EH (cell line): ENCODE measurements at regions not wholly inside any gene's neighbourhood (a gene's known extent, or its start where the extent isn't known, plus 50 kb on each side); places are given as distances from the start of the nearest gene placed in this dataset.

Source experiments
- DNase-seq: peaks from one replicate; pipeline ENCODE4 v3.0.0-alpha.2; 2015; ENCODE audit warnings: low read depth

DNA sequence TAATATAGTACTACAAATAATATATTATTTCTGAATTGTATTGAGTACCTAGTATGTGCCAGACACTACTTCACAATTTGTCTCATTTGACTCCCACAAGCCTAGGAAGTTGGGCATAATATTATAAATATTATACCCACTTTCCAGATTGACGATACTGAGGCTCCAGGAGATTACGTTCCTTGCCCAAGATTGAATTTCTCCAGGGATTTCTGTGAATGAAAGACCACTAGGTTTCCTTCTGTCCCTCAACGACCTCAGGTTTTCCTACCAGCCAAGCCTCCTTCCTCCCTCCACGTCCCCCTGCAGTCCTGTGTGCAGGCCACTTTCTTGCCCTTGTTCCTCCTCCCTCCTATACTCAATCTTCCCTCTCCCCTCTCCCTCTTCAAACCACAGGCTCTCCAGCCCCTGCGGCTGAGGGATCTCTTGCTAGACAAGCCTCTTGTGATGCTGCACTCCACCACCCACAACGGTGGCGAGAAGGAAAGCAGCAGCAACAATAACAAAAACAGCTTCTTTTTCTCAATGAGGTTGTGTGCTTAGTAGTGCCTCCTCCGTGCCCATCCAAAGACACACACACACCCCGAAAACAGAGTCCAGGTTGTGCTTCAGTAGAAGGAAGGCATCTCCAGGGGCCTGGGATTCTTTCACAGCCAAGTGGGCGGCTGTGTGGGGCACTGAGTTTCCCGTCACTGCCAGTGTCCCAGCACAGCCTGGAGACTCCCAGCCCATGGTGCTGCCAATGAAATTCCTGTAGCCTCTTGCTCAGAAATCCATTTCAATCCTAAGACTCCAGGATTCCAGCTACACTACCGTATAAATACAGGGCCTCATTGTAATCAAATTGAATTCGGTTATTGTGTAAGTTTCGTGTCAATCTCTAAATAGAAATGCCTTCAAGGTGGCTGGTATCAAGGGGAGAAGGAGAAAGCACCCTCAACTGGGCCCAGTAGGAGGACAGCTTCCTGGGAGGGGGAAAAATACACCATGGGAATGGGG is 94.4 kb downstream of the NCR2 start:
- no peak for DNase-seq

DNA sequence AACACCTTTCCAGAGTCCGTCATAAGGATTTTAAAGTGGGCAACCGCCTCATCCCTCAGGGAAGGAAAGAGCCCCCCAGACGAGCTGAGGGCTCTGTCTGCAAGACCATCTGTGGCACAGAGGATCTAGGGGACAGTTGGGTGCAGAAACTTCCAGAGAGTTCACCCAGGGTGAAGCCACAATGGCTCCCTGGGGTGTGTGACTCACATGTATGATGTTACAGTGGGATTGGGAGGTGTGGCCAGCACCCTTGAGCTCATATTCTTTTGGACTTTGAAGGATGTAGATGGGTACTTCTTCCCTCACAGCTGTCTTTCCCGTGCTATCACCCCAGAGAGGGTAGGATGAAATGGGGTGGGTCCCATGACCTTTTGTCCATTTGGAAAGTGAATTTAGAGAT is 95.5 kb downstream of the NCR2 start:
- peak; percentile 91 for DNase-seq

DNA sequence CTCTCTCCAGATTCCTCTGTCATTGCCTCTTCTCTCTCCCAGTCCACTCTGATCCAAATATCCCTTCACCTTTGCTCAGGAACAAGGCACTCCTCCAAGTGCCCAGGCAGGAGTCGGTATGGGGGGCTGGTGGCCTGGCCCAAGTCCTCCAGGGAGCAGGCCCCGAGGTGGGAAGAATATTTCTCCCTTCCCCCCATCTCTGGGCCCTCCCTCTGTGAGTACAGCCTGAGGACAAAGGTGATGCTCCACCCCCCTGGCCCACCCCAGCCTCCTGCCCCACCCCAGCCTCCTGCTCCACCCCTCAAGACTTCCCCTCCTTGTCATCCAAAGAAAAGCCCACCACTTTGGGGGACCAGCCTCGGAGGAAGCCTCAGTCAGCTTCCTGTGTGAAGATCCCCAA is 96.9 kb downstream of the NCR2 start:
- DNase-seq: no peak

DNA sequence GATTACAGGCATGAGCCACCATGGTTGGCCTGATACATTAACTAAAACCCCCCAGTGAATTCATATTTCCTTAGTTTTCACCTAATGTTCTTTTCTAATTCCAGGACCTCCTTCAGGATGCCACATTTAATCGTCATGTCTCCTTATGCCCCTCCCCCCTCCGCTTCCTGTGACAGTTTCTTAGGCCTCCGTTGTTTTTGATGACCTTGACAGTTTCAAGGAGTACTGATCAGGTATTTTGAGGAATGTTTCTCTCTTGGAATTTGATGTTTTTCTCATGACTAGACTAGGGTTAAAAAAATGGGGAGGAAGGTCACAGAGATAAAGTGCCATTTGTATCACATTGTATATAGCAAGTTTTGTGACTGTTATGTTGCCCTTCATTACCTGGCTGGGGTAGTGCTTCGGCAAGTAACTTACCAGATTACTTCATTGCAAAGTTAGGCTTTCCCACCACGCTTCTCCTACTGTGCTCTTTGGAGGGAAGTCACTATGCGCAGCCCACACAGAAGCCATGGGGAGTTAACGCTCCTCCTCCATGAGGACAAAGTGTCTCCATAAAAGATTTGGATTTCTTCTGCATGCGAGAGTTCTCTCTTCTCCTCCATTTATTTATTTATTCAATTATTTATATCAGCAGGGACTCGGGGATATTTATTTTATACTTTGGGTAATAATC is 99.5 kb downstream of the NCR2 start:
- DNase-seq: no peak

DNA sequence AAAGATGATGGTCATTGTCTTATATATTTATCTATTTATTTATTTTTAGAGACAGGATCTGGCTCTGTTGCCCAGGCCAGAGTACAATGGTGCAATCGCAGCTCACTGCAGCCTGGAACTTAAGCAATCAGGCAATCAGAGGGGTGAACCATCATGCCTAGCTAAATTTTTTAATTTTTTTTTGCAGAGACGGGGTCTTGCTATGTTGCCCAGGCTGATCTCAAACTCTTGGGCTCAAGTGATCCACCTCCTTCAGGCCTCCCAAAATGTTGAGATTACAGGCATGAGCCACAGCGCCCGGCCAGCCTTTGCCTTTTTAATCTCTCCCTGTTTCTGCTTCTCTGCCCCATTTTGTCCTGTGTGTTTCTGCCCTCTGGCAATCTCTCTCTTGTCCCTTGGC is 102.2 kb downstream of the NCR2 start:
- no peak for DNase-seq

DNA sequence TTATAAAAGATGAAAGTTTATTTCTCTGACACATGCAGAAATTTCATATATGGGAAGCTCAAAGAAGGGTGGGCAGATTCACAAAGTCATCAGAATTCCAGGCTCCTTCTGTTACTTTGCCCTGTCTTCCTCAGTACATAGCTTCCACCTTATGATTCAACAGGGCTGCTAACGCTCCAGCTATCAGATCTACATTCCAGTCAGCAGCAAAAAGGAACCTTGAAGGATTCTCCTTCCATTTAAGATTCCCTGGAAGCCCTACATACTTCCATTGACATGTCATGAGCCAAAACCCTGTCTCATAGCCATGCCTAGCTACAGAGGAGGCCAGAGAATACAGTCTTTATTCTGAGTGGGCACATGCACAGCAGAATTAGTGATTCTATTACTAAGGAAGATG is 103.3 kb downstream of the NCR2 start:
- no peak for DNase-seq

DNA sequence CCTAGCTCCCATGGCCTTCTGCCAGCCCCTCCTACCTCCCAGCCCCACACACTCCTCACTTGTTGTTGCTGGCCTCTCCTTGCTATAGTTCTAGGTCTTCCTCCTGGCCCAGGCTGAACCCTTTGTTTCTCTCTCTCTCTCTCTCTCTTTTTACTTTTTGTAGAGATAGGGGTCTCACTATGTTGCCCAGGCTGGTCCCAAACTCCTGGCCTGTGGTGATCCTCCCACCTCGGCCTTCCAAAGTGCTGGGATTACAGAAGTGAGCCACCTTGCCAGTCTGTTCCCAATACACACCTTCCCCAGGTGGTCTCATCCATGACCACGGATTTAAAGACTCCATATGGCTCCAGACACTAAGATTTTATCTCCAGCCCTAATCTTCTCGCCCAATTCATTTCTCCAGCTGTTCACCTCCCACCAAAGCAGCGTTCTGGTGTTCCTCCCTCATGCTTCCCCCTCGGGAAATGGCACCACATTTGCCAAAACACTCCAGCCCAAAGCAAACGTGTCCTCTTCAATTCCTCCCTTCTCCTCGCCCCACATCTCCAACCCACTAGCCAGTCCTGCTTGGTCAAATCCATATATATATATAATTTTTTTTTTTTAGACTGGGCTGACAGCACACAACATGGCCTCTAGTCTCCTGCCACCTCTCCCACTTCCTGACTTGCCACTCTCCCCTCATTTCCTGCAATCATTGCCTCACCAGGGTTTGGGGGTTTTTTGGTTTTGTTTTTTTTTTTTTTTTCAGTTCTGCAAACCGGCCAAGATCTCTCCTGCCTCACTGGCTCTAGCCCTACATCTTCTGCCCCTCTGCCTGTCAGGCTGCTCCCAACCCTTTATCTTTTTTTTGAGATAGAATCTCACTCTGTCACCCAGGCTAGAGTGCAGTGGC is 104.4 kb downstream of the NCR2 start:
- DNase-seq: no peak

DNA sequence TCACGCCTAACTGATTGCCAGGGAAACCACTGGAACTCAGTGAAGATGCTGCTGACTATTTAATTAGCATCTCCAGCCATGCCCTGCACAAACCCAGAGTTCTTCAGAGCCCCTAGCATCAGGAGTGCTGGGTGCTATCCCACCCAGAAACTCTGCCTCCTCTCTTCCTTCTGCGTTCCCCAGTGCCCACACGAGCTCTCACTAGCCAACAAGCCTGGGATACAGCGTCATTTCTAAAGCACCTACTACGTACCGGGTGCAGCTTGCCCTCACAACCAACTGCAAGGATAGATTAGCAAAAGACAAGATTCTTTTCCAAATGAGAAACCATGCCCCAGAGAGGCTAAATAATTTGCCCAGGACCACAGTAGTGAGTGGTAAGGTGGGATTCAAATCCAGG is 105.2 kb upstream of the FOXP4 start:
- no peak for DNase-seq

DNA sequence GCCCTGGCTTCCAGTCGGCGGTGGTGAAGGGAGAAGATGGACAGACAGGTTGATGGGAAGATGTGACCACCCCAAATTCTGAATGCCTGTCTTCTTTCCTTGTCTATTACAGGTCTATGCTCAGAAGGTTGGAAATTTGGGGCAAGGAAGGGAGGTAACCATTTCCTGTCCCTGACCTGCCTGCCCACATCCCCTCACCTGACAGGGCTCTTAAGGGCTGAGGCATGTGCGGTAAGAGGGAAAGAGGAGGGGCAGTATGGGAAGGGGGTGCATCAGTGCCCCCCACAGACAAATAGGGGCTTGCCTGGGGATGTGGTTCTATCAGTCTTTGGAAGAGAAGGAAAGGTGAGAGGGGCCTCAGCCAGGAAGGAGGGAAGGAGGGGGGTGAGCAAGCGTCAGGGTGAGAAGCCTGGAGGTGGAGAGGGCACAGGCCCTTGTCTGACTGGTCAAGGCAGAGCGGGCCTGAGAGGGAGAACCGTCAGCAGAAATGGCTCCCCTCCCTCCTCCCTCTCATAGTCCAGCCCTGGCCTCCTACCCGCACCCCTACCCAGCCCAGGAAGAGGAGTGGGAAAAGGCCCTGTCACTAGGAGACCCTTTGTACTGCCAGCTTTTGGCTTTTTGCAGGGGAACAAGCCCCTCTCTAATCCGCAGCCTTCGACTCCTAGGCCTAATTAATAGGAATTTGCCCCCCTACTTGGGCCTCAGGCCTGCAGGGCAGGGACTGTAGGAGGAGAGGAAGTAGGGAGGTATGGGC is 104.4 kb upstream of the FOXP4 start:
- no peak for DNase-seq

DNA sequence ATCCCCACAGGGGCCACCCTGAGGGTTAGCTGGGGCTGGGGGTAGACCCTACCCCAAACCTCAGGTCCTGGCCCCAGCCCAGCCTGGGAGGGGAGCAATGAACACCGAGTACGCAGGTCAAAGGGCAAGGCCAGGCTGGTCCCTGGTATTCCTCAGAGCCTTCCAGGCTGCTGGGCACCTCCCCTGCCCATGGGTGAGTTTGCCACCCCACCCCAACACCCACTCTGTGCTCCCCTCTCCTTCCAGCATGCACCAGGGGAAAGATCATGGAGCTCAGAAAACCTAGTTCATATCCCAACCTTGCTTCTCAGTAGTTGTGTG is 103.9 kb upstream of the FOXP4 start:
- DNase-seq: no peak

DNA sequence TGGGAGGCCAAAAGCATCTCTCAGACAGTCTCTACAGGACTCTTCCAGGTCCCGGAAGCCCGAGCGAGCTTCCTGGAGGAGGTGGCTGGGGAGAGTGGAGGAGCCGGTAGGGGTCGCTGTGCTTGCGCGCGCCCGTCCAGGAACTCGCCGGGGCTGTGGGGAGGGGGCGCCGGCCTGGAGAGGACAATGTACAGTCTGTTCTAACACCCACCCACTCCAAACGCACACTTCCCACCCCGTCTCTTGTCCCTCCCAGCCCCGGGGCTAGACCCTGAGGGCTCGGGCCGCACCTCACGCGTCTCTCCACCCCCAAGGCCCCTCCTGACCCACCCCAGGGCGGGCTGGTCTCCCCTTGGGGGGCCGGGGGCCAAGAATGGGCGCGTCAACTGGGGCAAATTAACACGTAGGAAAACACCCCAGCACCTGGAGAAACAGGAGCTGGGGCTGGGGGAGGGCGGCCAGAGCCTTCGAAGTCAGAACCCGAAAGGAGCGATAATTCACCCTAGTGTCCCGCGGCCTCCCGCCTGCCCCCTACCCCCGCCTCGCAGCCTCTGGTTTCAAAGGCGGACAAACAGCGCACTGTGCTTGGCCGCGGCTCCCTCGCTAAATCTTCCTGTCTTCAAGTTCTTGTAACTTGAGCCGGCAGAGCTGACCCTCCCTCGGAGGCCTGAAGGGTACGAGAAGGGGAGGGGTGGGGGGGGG is 103.2 kb upstream of the FOXP4 start:
- DNase-seq: peak; percentile 31

DNA sequence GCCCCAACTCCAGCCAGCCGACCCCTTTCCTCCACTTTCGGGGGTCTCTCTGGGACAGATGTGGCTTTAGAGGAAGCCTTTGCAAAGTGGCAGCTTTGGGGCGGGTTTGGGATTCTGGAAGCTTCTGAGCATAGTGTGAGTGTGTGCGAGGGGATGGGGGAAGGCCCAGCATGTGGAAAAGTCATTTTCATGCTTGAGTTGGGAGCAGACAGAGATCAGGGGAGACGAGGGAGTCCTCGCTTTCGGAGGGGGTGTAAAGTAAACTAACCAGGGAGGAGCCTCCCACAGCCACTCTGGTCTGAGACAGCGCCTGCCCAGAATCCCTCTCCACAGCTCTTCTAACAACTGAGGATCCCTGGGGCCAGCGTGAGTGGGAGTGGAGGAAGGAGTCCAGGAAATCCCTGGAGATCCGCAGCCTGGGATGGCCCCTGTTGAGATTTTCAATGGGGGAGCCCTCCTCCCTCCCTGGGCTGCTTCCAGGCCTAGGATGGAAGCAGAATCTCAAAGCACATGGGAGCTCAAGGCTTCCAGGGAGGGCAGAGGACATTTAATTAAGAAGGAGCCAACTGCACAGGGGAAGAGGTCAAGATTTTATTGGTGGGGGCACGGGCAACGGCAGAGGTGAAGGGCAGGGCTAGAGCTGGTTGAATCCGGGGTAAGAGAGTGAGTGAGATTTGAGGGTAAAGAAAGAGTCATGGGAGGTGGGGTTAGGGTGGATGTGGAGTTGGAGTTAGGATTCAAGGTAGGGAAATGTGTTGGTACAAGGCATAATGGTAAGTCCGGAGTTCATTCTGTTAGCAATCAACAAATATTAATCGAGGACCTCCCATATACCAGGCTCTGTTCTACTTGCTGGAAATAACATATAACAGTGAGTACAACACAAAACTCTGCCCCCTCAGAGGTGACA is 102.3 kb upstream of the FOXP4 start:
- no peak for DNase-seq

DNA sequence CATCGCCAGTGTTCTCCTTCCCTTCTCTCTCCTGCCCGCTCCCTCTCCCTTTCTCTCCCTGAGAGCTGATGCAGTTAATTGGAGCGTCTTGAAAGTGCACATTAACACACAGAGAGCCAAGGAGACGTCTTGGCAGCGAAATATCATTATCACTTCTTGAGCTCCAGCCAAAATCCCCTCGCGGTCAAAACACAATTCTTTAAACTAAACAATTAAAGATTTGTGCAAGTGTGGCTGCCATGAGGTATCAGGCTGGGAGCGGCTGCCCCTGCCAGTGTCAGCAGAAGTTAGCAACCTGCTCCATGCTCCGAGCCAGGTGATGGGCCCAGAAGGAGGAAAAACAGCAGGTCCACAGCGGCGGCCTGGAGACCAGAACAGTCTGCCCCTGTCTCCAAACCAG is 100.9 kb upstream of the FOXP4 start:
- DNase-seq: no peak

DNA sequence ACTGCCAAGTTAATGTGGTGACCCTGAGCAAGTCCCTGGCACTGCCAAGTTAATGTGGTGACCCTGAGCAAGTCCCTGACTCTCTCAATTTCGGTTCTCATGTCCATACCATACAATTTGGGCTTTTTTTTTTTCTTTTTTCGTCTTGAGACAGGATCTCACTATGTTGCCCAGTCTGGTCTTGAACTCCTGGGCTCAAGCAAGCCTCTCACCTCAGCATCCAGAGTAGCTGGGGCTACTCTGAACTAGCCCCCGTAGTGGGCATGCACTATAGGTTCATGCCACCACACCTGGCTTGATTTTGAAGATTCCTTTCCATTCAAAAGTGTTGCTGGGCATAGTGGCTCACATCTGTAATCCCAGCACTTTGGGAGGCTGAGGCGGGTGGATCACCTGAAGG is 100.0 kb upstream of the FOXP4 start:
- no peak for DNase-seq

DNA sequence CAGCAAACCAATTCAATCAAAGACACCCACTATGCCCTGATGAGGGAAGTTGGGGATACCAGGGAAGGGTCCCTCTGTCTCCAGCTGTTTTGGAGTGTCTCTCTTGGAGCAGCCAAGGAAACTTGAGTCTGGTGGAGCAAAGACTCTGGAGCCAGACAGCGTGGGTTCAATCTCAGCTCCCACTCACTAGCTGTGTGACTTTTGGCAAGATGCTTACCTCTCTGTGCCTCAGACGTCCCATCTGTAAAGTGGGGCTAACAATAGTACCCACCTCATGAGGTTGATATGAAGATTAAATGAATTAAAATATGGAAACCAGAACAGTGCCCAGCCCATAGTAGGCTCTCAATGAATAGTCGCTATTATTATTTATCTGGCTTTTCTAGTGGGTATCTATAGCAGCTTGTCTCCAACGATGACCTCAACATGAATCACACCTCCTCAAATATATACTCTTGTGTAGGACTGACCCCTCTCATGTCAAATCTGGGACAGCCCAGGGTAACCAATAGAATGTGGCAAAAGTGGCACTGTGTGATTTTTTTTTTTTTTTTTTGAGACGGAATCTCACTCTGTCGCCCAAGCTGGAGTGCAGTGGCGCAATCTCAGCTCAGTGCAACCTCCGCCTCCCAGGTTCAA is 99.2 kb upstream of the FOXP4 start:
- no peak for DNase-seq

DNA sequence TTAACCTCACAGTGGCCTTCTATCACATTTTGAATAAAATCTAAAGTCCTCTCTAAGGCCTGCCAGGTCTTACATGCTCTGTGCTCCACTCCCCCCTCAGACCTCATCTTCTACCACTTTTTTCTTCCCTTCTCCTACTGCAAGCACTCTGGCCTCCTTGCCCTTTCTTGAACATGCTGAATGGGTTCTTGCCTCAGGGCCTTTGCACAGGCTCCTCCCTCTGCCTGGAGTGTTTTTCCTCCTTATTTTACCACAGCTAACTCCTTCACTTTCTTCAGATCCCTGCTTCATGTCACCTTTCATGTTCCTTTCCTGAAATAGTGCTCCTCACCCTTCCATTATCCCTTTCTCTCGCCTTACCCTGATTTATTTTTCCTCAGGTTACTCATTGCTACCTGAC is 97.9 kb upstream of the FOXP4 start:
- DNase-seq: no peak

DNA sequence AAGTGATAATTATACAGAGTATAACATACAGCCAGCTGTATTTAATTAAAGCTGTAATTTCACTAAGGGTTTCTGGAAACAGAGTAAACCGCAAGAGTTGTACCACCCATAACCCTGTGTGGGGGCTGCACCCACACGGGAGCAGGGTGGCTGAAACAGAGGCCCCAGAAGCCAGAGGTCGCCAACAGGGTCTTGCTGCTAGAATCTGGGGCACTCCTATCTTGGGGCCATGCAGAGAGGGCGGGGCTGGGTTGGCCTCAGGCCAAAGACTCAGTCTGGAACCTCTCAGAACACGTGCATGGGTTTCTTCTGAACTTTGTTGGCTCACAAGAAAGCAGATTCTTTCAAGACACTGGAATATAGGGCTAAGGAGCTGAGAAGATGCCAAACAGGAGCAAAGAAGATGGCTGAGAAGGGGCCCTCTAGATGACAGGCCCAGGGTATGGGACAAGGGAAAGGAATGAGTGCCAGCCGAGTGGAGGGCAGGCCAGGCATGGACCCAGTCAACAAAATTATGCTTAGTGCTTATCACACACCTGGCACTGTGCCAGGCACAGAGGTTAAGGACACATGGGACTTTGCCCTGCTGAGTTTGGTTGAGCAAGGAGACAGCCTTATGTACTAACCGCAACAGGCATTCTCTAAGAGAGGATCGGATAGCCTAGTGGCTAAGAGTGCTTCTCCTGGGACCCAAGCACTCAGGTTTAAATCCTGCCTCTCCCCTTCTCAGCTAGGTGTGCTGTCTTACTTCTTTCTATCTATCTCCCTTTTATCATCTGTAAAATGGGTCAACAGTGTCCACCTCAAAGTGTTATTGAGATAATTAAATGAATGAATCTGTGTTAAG is 96.6 kb upstream of the FOXP4 start:
- peak; percentile 51 for DNase-seq

DNA sequence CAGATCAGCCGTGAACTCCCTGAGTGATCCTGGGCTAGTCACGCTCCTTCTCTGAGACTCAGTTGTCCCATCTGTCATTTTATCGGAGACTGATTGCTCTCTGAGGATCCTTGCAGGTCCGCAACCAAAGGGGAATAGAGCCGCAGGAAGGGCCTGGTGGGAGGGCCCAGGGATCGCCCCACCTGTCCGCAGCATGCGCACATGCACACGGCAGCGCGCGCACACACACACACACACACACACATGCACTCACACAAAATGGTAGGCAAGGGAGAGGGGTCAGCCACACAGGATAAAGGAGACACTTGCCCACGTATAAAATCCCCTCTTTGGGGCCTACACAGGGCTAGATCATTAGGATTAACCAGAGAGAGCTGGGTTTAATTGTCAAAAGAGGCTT is 95.6 kb upstream of the FOXP4 start:
- DNase-seq: no peak

DNA sequence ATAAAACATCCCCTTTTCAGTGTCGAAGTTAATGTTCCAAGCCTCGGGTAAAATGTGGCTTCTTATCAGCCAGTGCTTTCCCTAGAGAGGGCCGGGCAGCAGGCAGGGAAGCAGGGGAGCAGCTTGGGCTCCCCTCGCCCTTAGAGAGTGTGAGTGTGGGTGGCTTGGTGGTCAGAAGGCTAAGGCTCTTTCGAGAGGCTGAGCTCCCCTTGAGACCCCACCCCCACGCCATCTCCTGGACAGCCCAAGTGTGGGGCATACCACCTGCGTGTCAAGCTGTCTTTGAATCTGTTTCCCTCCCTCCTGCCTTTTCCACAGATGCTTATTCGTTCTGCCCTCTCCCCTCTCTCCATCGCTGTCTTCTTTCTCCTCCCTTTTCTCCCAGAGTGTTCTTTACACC is 95.1 kb upstream of the FOXP4 start:
- DNase-seq: no peak
